ENCODE measurements at regions not wholly inside any gene's neighbourhood (a gene's known extent, or its start where the extent isn't known, plus 50 kb on each side); places are given as distances from the start of the nearest gene placed in this dataset.

DNA sequence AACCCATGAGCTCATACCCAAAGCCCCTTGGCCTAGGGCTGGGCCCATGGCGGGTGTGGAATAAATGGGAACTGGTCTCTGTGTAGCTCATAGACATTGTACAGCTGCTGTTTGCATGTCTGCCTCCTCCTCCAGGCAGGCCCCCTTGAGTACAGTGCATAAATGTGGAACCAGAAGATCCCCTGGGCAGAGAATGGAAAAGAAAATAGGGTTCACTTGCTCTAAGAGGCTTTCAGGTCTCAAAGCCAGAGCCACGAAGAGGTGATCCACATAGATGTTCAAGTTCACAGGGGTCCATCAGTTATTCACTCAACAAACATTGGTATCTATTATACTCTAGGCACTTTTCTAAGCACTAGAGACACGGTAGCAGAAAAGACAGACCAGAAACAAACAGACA, 79.2 kb upstream of the CACNA1A start:
- TF ChIP-seq, protein P1, sequence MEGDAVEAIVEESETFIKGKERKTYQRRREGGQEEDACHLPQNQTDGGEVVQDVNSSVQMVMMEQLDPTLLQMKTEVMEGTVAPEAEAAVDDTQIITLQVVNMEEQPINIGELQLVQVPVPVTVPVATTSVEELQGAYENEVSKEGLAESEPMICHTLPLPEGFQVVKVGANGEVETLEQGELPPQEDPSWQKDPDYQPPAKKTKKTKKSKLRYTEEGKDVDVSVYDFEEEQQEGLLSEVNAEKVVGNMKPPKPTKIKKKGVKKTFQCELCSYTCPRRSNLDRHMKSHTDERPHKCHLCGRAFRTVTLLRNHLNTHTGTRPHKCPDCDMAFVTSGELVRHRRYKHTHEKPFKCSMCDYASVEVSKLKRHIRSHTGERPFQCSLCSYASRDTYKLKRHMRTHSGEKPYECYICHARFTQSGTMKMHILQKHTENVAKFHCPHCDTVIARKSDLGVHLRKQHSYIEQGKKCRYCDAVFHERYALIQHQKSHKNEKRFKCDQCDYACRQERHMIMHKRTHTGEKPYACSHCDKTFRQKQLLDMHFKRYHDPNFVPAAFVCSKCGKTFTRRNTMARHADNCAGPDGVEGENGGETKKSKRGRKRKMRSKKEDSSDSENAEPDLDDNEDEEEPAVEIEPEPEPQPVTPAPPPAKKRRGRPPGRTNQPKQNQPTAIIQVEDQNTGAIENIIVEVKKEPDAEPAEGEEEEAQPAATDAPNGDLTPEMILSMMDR (IDR thresholded peaks at IDR 0.05; ENCODE audit: poor library complexity), result no peak
- TF ChIP-seq EZH2 (IDR thresholded peaks at IDR 0.05; ENCODE audit: borderline replicate concordance), result no peak

All from hepatocyte (in vitro differentiated cells).